ENCODE measurements at regions not wholly inside any gene's neighbourhood (a gene's known extent, or its start where the extent isn't known, plus 50 kb on each side); places are given as distances from the start of the nearest gene placed in this dataset.

GRCh38 chr21:16005996-16006395 lies 276.2 kb downstream of the USP25 start:
- intact Hi-C loops (cut with DNase I, micrococcal nuclease): no loop called here
- ATAC-seq: no peak
- DNase-seq: no peak

- no peak for ATAC-seq
- no peak for DNase-seq
- intact Hi-C loops (cut with DNase I, micrococcal nuclease): no loop called here
Measured at GRCh38 chr21:16007943-16008342, 278.2 kb downstream of the USP25 start.

DNA sequence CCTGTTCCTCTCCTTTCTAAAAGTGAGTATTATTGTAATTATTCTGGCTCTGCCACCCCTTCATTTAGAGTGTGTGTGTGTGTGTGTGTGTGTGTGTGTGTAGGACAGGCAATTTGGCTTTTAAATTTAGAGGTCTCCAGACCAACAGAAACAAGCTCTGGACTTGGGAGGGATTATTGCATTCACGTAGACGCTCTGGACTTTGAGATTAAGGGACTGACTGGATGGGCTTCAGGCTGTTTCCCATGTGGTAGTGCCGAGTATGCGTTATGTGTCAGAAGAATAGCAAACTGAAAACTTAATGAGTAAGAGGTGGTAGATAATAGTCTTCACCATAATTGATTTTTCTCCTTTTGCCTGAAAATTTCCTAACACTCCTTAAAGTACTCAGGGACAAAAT lies 281.9 kb downstream of the USP25 start:
- DNase-seq: no peak
- ATAC-seq: no peak
- intact Hi-C loops (cut with DNase I, micrococcal nuclease): no loop called here

DNA sequence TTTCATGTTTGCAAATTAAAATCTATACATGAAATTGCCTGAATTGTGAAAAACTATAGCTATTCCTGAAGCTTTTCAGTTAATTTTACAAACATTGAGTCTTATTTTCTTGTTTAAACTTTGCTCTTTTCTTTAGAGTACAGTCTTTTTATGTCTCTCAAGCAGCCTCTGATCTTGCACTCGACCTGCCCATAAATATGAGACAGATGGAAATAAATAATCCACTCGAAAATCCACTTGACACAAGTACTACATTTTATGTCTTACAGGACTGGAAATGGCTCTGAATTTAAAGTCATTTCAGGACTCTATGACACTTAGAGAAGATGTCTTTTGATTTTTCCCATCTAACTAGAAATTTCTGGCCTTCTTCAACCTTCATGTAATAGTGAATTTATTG lies 283.8 kb downstream of the USP25 start:
- DNase-seq (no peak), ATAC-seq (no peak)
- intact Hi-C loops (cut with DNase I, micrococcal nuclease): no loop called here

GRCh38 chr21:16020878-16021277 lies 291.1 kb downstream of the USP25 start:
- intact Hi-C loops (cut with DNase I, micrococcal nuclease): no loop called here
- DNase-seq (no peak), ATAC-seq (no peak)

DNA sequence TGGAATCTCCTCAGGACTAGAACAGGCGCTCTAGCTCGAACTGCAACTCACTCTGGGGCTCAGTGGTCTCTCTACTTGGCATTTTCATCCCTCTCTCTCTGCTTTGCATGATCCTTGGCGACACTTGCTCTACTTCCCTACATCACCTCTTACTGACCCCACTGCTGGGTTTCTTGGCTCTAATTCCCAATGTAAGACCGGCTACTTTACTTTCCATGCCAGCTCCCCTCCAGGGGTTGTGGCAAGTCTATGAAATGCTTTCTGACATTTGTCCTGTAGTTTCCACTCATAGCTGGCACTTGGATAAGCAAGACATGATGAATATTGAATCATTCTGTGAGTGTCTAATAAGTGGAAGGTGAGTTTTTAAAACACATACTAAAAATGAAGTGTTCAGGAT lies 292.3 kb downstream of the USP25 start:
- no peak for ATAC-seq
- intact Hi-C loops (cut with DNase I, micrococcal nuclease): no loop called here
- no peak for DNase-seq

DNA sequence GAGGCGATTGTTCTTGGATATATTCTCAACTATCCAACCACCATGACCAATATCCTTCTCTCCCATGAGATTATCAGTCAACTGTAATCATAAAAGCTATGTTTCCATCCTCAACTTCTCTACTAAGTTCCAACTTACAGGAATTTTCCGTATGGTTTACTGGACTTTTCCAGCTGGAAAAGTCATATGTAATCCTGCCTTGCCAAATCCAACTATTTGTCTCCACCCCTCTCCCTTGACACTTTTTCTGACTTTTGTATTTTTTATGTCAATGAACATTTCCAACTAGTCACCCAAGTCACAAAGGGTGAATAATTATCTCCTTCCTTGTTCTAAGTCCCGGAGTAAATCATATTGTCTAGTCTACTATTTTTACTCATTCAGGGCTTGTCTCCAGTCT lies 293.1 kb downstream of the USP25 start:
- no peak for DNase-seq
- ATAC-seq: no peak
- intact Hi-C loops (cut with DNase I, micrococcal nuclease): no loop called here

- no peak for ATAC-seq
- DNase-seq: no peak
- intact Hi-C loops (cut with DNase I, micrococcal nuclease): no loop called here
Measured at GRCh38 chr21:16028142-16028541, 298.4 kb downstream of the USP25 start.

DNA sequence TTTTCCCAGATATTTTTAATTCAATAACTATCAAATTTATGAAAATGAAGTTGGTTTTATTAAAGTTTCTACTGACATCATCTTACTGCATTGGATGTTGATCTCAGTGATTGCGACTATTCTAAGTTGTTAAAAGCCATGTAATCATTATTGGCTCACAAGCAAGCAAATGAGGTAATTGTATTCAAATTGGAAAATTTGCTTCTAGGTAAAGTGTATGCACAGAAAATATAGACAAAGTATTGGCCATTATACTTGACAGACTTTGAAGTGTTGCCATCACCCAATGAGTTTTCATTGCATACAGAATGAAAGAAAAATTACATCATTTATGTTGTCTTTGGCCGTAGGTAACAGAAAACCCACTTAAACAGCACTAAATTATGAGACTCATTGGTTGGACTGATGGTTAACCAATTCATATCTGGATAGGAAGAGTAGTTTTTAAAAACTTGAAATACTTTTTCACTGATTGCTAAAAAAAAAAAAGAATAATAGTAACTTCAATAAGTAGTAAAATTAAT lies 299.2 kb downstream of the USP25 start:
- intact Hi-C loops (cut with DNase I, micrococcal nuclease): no loop called here
- ATAC-seq: no peak

GRCh38 chr21:16033193-16033592 lies 303.4 kb downstream of the USP25 start:
- DNase-seq: no peak
- intact Hi-C loops (cut with DNase I, micrococcal nuclease): no loop called here
- no peak for ATAC-seq

More for the DNA sequence above, 299.2 kb downstream of the USP25 start:
- DNase-seq: no peak

- intact Hi-C loops (cut with DNase I, micrococcal nuclease): no loop called here
- ATAC-seq (no peak), DNase-seq (no peak)
Measured at GRCh38 chr21:16034446-16035190, 304.8 kb downstream of the USP25 start.

GRCh38 chr21:16037421-16037955 lies 307.7 kb downstream of the USP25 start:
- ATAC-seq (no peak), DNase-seq (no peak)
- intact Hi-C loops (cut with DNase I, micrococcal nuclease): no loop called here

DNA sequence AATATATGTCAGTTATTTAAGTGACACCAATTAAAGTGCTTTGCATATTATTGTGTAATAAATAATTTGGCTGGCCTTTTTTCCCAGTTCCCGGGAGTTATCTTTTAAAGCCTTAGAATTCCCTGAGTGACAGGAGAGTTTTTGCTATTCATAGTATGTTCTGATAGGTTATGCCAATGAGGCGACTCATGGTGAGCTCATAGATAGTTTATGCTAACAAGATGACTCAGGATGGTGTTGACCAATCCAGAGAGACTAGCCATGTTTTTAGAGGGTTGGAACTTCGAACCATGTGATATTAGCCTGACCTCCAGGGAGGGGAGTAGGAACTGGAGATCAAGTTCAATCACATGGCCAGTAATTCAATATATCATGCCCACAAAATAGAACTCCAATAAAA lies 310.8 kb downstream of the USP25 start:
- DNase-seq (no peak), ATAC-seq (no peak)
- intact Hi-C loops (cut with DNase I, micrococcal nuclease): no loop called here

- DNase-seq: no peak
- ATAC-seq: no peak
- intact Hi-C loops (cut with DNase I, micrococcal nuclease): no loop called here
Measured at GRCh38 chr21:16044676-16045075, 314.9 kb downstream of the USP25 start.

DNA sequence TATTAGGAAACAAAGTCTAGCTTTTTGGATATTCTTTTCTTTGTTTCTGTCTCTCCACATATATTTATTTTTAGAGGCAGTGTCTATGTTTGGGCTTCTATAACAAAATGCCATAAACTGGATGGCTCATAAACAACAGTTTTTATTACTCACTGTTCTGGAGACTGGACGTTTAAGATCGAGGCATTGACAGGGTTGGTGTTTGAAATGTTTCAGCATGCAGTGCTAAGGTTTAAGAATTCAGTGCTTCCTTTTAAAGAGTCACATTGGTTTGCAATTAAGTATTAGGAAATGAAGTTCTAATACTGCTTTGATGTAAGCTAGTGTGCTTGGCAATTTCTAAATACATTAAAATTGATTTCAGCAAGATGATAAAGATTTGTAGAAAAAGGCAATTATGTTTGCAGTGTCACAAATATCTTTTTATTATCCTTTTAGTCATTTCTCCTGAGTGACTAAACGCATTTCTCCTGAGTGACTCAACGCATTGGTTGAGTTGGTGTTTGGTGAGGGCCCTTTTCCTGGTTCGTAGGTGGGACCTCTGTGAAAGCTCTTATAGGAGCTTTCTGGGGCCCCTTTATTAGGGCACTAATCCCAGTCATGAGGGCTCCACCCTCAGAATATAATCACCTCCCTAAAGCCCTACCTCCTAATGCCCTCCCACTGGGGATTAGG lies 317.0 kb downstream of the USP25 start:
- DNase-seq (no peak), ATAC-seq (no peak)
- intact Hi-C loops (cut with DNase I, micrococcal nuclease): no loop called here

GRCh38 chr21:16047904-16048303 lies 318.1 kb downstream of the USP25 start:
- ATAC-seq (no peak), DNase-seq (no peak)
- intact Hi-C loops (cut with DNase I, micrococcal nuclease): no loop called here

DNA sequence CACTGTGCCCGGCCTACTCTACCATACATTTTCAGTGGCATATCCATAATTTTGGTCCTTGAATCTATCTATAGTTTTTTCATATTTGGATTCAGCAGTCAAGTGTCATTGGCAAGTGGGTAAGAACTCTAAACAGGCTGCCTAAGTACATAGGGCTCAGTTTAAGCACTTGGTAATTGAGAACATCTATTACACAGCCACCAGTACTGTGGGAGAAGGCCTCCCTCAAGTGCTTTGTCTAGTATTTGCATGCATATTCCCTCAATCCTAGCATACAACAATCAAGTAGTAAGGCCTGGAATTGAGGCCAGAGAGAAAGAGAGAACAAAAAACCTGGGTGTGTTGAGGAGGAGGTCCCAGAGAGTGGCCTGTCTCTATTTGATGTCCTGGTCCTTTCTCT lies 325.2 kb downstream of the USP25 start:
- ATAC-seq (no peak), DNase-seq (no peak)
- intact Hi-C loops (cut with DNase I, micrococcal nuclease): no loop called here

DNA sequence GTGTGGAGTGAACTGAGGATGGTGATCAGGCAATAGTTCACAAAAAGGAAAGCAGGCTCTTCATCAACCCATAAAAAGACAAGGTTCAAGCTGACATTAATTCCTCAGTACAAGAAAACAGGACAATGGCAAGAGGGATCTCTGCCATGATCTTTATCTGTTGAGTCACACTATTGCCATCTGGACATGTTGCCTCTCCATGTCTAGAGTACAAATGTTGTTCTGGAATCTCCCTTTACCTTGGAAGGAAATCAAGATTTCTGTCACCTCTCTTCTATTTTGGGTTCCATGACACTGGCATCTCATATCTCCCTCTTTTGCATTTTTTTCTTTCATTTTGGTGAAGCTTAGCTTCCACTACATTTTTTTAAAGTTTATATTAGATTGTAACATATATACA lies 329.1 kb downstream of the USP25 start:
- intact Hi-C loops (cut with DNase I, micrococcal nuclease): no loop called here
- ATAC-seq: no peak
- no peak for DNase-seq

GRCh38 chr21:16059981-16060380 lies 330.2 kb downstream of the USP25 start:
- ATAC-seq: no peak
- DNase-seq: no peak
- intact Hi-C loops (cut with DNase I, micrococcal nuclease): no loop called here

GRCh38 chr21:16061194-16061593 lies 331.4 kb downstream of the USP25 start:
- intact Hi-C loops (cut with DNase I, micrococcal nuclease): no loop called here
- no peak for ATAC-seq

More at GRCh38 chr21:16061194-16061593, 331.4 kb downstream of the USP25 start:
- no peak for DNase-seq
